ENCODE measurements at regions not wholly inside any gene's neighbourhood (a gene's known extent, or its start where the extent isn't known, plus 50 kb on each side); places are given as distances from the start of the nearest gene placed in this dataset.

DNA sequence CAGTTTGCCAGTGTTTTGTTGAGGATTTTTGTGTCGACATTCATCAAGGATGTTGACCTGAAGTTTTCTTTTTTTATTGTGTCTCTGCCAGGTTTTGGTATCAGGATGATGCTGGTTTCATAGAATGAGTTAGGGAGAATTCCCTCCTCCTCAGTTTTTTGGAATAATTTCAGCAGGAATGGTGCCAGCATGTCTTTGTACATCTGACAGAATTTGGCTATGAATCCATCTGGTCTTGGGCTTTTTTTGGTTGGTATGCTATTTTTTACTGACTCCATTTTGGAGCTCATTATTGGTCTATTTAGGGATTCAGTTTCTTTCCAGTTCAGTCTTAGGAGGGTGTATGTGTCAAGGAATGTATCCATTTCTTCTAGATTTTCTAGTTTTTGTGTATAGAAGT, 320.0 kb upstream of the PPP2R3A start:
- TF ChIP-seq, protein P1, sequence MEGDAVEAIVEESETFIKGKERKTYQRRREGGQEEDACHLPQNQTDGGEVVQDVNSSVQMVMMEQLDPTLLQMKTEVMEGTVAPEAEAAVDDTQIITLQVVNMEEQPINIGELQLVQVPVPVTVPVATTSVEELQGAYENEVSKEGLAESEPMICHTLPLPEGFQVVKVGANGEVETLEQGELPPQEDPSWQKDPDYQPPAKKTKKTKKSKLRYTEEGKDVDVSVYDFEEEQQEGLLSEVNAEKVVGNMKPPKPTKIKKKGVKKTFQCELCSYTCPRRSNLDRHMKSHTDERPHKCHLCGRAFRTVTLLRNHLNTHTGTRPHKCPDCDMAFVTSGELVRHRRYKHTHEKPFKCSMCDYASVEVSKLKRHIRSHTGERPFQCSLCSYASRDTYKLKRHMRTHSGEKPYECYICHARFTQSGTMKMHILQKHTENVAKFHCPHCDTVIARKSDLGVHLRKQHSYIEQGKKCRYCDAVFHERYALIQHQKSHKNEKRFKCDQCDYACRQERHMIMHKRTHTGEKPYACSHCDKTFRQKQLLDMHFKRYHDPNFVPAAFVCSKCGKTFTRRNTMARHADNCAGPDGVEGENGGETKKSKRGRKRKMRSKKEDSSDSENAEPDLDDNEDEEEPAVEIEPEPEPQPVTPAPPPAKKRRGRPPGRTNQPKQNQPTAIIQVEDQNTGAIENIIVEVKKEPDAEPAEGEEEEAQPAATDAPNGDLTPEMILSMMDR (IDR thresholded peaks at IDR 0.05), result no peak
- no peak for TF ChIP-seq POLR2A (IDR thresholded peaks at IDR 0.05)
- TF ChIP-seq POLR2AphosphoS5 (IDR thresholded peaks at IDR 0.05; ENCODE audit: insufficient read depth in 1 of 2, low read depth in 1 of 2), result no peak
